AG20443 (cell line): ENCODE measurements at regions not wholly inside any gene's neighbourhood (a gene's known extent, or its start where the extent isn't known, plus 50 kb on each side); places are given as distances from the start of the nearest gene placed in this dataset.
"Not testable (repeated sequence)": the region's sequence is repeated elsewhere in the genome, so short reads cannot be mapped to it uniquely, and the experiment has no call there.

Experiments
- DNase-seq: peaks from one replicate; pipeline ENCODE4 v3.0.0; 2012; ENCODE audit warnings: low spot score, mixed read lengths

DNA sequence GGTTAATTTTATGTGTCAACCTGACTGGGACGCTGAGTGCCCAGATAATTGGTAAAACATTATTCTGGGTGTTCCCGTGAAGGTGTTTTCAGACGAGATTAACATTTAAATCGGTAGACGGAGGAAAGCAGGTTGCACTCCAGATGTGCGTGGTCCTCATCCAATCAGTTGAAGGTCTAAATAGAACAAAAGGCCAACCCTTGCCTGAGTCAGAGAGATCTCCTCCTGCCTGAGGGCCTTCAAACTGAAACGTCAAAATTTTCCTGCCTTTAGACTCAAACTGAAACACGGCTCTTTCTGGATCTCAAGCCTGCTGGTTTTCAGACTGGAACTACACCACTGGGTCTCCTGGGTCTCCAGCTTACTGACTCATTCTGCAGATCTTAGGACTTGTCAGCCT, 70.9 kb downstream of the NPIPA5 start:
- not testable (repeated sequence) for DNase-seq

DNA sequence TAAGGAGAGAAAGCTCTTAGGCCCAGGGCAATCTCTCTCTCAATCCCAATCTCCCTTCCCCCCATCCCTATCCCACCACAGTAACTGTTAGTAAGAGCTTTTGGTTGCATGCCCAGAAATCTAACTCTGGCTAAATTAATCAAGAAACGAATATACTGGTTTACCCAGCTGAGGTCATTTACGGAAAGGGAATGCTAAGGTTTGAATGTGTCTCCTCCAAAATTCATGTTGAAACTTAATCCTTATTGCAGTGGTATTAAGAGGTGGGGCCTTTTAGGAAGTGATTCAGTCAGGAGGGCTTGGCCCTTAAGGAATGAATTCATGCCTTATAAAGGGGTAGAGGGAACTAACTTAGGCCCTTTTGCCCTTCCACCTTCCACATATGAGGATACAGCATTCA, 72.2 kb downstream of the NPIPA5 start:
- peak; percentile 13 for DNase-seq

DNA sequence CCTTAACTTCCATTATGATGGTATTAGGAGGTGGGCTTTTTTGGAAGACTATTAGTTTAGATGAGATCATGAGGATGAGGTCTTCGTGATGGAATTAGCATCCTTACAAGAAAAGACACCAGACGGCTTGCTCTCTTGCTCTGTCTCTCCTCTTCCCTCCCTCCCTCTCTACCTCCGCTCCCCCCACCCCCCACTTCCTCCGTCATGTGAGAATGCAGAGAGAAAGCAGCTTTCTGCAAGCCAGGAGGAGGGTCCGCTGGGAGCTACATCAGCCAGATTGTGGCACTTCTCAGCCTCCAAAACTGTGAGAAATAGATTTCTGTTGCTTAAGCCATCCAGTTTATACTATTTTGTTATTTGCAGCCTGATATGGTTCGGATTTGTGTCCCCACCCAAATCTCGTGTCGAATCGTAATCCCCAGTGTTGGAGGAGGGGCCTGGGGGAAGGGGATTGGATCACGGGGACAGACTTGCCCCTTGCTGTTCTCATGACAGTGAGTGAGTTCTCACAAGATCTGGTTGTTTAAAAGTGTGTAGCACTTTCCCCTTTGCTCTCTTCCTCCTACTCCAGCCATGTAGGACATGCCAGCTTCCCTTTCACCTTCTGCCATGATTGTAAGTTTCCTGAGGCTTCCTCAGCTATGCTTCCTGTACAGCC, 74.3 kb downstream of the NPIPA5 start:
- DNase-seq, result not testable (repeated sequence)

DNA sequence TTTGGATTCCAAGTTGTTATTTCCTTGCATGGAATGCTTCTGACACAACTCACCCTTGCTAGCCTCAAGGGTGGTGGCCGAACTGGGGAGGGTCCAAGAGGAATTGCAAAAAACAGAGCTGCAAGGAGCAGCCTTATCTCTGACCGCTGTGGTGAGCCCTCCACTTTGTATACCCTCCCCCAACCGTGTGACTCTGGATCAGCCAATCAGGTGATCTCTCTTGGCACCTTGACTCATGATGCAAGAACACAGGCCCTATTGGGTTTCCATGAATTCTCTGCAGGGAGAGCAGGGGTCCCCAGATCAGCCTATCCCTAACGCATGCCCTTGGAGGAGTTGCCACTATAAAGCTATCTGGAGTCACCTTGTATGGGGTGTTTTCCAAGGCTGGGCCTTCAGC, 81.0 kb downstream of the NPIPA5 start:
- not testable (repeated sequence) for DNase-seq

DNA sequence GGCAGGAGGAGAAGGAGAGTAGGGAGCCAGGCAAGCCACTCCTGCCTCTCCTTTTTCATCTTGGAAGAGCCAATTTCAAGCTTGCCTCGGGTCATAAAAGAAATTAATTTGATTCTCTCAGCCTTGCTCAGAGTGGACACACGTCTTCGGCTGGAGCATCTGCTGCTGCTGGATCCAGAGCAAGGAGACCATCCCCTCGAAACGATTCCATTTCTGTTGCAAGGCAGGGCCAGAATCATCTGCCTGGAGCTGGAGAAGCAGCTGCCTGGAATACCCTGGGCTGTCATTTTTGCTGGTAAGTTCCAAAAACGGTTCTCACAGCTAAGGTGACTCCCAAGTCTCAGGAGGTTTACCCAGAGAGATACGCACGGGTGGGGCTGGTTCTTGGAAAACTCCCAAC, 103.3 kb downstream of the NPIPA5 start:
- peak; percentile 0 for DNase-seq

DNA sequence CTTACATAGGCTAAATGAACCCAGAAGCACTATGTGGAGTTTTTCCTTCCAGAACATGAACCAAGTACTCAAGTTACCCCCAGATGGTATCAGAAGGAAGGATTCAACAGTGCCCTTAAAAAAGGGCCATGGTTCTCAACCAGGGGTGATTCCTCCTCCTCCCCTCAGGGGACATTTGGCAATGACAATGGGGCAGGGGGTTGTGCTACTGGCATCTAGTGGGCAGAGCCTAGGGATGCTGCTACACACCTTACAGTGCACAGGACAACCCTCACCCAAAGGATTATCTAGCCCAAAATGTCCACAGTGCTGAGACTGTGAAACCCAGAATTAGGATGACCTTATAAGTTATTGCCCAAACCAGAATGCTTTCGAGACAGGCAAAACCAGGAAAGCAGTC, 104.1 kb downstream of the NPIPA5 start:
- not testable (repeated sequence) for DNase-seq

DNA sequence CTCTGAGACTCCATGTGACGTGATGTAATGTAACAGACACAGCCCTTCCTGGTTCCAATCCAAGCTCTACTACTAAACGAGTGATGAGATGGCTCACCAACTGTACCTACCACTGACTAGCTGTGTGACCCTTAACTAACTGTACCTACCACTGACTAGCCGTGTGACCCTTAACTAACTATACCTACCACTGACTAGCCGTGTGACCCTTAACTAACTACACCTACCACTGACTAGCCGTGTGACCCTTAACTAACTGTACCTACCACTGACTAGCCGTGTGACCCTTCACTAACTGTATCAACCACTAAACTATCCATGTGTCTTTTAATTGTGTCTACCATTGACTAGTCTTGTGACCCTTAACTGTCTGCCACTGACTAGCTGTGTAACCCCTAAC, 111.2 kb downstream of the NPIPA5 start:
- DNase-seq, result not testable (repeated sequence)

DNA sequence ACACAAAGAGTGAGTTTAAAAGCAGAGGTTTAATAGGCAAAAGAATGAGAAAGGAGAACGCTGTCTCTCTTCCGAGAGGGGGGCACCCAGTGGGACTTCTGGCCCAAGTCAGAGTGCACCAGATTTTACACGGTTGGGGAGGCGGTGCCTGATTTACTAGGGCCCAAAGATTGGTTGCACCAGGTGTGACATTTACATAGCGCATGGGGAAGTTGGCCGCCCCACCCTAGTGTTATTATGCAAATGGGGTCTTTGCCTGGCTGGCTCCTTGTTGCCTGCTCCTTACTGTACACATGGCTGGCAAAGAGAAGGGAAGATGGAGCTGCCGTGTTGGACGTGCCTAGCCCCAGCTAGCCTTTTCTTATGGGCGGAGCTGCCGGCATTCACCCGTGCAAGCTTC, 115.9 kb downstream of the NPIPA5 start:
- not testable (repeated sequence) for DNase-seq

DNA sequence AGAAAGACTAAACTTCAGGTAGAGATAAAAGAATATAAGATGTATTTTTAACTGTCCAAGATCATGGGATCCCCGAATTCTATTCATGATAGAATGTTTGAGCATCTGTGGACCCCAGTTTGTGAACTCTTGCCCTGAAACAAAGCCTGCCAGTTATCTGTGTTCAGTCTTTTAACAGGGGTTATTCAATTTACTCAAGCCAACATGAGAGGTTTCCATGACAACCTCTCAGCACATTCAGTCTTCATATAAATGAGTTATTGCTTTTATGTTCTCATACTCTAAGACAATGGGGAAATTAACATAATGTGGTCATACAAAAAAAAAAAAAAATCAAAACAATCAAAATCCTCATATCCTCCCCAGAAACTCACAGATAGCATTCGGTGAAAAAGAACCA, 130.1 kb downstream of the NPIPA5 start:
- not testable (repeated sequence) for DNase-seq

DNA sequence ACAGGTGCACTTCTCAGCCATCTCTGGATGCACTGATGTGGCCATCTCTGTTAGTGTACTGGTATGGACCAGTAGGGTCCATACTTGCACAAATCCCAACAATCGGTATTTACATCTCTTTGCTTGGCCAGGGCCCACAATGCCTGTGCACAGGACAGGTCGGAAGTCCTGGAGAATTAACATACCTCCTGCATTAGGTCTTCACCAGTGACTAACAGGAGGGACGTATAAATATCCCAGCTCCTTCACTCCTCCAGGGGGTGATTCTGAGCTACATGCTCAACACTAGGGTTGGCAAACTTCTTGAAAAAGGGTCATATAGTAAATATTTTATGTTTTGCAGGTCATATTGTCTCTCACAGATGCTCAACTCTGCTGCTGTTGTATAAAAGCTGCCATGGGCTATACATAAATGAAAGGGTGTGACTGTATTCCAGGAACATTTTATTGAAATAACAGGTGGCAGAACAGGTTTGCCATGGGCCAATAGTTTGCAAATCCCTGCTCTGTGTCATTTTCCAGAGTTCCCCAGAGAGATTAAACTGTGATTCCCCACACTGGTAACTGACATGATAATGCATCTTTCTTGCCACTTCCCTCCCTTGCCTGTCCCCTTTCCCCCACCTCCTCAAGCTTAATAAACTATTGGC, 141.3 kb downstream of the NPIPA5 start:
- not testable (repeated sequence) for DNase-seq

DNA sequence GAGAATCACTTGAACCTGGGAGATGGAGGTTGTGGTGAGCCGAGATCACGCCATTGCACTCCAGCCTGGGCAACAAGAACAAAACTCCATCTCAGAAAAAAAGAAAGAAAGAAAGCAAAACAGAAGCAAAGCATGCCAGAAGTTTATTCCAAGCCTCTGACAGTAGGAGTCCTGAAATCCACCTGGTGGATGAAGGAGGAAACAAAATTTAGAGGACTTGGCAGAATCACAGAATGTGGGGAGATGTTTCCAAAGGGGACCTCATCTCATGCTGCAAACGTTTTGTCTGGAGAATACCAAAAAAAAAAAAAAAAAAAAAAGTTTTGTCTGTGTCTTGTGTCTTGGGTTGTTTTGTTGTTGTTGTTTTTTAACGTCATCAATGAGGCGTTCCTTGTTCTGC, 141.1 kb upstream of the RRN3 start:
- DNase-seq, result not testable (repeated sequence)

DNA sequence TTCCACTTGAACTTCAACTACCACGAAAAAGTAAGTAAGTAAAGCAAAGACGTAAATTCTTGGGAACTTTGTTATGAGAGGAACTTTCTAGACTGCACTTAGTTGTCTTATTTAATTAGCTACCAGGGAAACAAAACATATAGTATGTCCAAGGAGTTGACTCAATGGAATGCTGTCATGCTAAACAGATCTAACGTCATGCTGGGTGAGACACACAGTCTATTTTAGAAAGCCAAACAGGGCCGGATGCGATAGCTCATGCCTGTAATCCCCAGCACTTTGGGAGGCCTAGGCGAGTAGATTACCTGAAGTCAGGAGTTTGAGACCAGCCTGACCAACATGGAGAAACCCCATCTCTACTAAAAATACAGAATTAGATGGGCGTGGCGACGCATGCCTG, 140.6 kb upstream of the RRN3 start:
- DNase-seq, result not testable (repeated sequence)

DNA sequence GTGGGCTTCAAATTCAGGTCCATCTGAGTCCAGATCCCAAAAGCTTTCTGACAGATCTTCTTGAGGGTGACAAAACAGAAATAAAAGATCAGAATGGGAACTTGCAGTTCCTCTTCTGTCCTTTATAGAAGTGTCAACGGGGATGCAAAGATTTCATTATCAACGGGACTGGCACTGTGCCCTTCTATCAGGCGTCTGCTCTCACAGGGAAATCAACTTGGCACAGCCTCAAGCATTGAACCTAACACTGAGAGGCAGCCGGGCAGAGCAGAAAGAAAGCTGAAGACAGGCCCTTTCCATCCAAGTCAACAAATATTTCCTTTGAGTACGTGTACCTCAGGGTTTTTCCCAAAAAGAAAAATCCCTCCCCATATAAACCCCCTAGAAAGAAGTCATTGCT, 136.4 kb upstream of the RRN3 start:
- DNase-seq, result not testable (repeated sequence)

DNA sequence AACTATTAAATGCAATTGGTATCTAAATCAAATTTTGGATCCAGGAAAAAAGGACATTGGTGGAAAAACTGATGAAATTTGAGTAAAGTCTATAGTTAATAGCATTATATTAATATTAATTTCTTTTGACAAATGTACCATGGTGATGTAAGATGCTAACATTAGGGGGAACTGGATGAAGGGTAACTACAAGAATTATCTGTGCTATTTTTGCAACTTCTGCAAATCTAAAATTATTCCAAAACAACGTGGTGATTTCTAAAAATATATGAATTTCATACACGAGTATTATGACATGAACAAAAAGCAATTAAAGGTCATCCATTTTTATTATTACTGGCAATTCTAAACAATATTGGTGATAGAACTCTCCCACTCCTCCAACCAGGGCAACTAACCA, 135.6 kb upstream of the RRN3 start:
- DNase-seq, result not testable (repeated sequence)

DNA sequence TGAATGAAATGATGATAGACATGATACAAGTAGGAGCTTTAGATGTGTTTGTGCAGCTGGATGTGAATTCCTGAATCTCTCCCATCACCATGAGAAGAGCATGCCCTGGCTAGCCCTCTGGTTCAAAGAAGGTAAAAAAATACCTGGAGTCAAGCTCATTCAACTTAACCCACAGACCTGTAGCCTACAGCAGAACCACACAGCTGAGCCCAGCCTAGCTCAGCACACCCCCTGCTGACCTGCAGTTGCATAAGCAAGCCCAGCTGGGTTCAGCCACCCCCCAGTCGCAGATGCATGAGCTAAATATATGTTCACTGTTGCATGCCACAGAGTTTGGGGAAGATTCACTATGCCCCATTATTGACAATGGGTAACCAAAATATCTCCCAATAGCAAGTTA, 130.6 kb upstream of the RRN3 start:
- not testable (repeated sequence) for DNase-seq

DNA sequence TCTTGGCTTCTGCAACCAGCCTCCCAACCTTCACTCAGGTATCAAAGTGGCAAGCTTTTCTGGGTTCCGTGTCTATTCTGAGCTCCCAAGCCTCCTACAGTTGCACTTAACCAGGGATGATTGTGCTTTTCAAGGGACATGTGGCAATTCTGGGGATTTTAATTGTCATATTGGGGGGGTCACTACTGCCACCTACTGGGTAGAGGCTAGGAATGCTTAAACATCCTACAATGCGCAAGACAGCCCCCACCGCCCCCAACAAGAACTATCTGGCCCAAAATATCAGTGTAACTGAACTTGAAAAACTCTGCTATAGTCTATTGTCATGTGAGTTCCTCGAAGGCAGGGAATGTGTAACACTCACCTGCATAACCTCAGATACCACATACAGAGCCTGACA, 129.3 kb upstream of the RRN3 start:
- not testable (repeated sequence) for DNase-seq

DNA sequence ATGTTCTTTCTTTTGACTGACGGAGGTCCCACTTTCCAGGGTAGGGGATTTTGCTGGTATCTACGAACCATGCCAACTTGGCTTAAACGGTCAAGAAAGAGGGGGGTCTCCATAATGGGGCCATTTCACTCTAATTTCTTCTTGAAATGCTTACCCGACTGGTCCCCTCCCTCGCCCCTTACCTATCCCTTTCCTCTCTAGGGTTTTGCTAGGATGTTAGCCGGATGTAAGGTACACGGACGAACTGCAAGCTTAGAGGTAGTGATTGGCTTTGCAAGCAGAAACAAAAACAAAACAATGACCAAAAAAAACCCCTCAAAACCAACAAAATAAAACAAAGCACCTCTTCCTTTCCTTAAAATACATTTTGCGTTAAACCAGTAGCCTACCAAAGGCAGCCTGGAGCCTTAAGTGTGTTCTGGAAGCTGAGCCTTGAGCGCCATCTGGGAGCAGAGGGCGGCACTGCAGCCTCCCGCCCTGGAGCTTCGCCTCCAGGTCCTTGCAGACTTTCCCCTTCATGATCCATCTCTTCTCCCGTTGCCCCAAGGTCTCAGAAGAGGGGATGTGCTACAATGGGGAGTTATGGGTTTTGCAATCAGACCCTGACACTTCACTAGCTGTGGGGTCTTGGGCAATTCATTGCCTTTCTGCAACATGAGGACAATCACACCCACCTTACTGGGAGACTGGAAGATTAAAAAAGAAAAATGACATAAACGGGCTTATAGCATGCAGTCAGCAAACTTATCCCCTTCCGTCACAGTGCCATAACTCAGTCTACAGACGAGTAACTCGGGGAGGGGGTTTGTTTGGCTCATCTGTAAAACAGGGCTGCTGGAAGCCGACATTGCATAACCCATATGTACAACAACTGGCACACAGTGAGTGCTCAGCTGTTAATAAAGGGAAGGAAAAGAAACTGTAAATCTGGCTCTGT, 125.9 kb upstream of the RRN3 start:
- DNase-seq, result not testable (repeated sequence)

DNA sequence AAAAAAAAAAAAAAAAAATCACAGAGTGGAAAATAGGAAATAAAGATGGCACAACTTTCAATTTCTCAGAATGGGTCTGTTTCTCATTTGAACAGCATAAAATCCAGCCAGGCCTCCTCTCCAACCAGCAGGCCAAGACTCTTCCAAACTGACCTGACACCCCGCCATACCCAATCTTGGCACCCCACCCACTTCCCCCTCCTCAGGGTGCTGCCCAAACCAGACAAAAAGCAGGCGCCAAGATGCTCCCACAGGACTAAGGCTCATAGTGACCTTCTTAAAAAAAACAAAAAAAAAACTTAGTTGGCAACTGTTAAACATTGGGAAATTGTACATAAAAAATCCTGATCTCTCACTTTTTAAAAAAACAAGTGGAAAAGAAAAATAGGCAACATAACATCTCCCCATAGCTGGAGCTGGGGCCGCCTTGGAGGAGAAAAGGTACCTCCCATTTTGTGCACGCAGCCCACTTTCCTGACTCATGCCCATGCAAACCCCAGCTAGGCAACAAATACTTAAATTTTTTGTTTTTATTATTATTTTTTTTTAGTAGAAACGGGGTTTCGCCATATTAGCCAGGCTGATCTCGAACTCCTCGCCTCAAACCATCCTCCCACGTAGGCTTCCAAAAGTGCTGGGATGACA, 124.9 kb upstream of the RRN3 start:
- not testable (repeated sequence) for DNase-seq

DNA sequence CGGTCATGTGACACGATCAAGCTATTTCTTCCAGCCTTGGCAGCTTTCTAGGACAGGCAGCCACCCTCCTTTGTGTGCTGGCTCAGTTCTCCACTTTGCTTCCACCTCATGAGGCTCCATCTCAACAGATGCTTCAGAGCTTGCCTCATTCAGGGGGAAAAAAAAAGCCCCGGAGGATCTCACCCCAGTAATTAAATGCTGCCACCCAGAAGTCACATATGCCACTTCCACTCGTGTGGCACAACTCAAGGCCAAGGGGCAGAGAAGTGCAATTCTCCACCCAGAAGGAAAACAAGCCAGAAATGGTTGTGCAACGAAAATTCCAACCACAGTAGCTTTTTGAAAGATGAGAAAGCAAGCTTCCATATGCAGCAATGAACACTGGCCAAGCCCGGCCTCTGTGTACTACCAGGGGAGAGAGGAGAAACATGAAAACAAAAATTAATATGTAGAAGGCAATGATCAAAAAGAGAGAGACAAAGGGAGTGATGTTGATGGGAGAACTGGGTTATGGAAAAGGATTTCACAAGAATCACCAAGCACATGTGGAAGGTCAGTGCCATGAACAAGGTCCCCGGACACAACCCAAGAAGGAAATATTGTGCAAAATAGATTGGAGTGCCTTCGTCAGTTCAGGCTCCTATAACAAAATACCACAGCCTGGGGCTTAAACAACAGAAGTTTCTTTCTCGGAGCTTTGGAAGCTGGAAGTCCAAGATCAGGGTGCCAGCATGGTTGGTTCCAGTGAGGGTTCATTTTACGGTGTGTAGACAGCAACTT, 113.3 kb upstream of the RRN3 start:
- DNase-seq, result not testable (repeated sequence)

DNA sequence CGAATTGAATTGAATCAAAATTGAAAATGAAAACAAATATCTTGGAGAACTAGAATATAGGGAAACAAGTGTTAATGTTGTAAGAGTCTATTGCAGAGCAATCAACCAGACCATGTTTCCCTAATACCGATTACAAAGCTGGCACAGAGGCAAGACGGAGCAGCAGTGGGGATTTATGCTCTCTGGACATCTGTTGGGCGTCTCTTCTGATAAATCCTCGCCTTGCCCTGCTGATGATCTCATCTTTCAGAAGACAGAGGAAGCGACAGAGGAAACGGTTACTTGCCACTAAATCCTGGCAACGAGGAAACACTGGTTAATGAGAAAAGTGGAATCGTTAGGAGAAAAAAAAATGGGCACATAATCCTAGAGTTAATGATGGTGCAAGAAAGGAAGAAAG, 112.4 kb upstream of the RRN3 start:
- peak; percentile 9 for DNase-seq

DNA sequence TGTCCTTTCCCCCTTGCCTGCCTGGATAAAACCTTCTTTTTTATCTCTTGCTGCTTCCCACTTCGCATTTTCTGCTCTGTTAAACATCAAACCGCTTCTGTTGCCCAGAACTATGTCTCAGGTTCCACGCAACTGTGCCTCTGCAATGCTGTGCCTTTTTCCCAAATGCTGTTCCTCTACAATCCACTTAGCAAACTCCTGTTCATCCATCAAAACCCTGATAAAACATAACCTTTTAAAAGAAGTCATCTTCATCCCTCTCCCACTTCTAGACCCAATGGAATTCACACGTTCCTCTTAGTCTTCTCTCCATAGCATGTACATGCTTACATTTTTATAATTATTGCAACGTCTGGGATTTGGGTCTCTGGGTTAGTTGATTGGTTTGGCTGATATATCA, 111.9 kb upstream of the RRN3 start:
- DNase-seq, result not testable (repeated sequence)
